K562 (cell line): ENCODE measurements at regions not wholly inside any gene's neighbourhood (a gene's known extent, or its start where the extent isn't known, plus 50 kb on each side); places are given as distances from the start of the nearest gene placed in this dataset.

Source experiments
- C11orf30 ChIP-seq: fragments of 450-650 bp; IDR thresholded peaks from 2 replicates; pipeline ENCODE4 v1.6.1; 2016; ENCODE audit warnings: low read depth, mild to moderate bottlenecking
- CUX1 ChIP-seq: fragments of 200-800 bp; sonication (Bioruptor generic); IDR thresholded peaks from 2 replicates; pipeline ENCODE4 v1.6.1; 2016; ENCODE audit warnings: missing genetic modification characterization, missing compliant biosample characterization
- GTF3C2 ChIP-seq: IDR thresholded peaks from 3 replicates; pipeline ENCODE4 v1.6.1; 2011; ENCODE audit warnings: borderline replicate concordance, mild to moderate bottlenecking, moderate library complexity; ENCODE audit not compliant: insufficient read length; ENCODE audit errors: extremely low read depth
- IFI16 ChIP-seq: fragments of 250-450 bp; sonication (Bioruptor Pico); IDR thresholded peaks from 2 replicates; pipeline ENCODE4 v2.1.2; 2022; ENCODE audit warnings: mild to moderate bottlenecking, inconsistent platforms
- POLR2AphosphoS5 ChIP-seq: IDR thresholded peaks from 2 replicates; pipeline ENCODE4 v1.6.1; 2011; ENCODE audit warnings: mild to moderate bottlenecking, low read depth, low read length, moderate library complexity; ENCODE audit not compliant: control insufficient read depth, insufficient read depth
- POLR2H ChIP-seq: IDR thresholded peaks from 2 replicates; pipeline ENCODE4 v1.6.1; 2016; ENCODE audit warnings: missing genetic modification characterization, low read depth, mild to moderate bottlenecking, control low read depth, missing compliant biosample characterization, moderate library complexity
- RBM15 ChIP-seq: fragments of 200-400 bp; formaldehyde crosslinking; IDR thresholded peaks from 2 replicates; pipeline ENCODE4 v1.6.1; 2018; ENCODE audit warnings: mild to moderate bottlenecking, low read length, moderate library complexity; ENCODE audit not compliant: insufficient read depth
- SMAD2 ChIP-seq: fragments of 150-350 bp; IDR thresholded peaks from 2 replicates; pipeline ENCODE4 v1.6.1; 2014; ENCODE audit warnings: low read depth, mild to moderate bottlenecking, low read length
- SMAD4 ChIP-seq: fragments of 250-450 bp; sonication (Bioruptor Pico); conservative IDR thresholded peaks from 2 replicates; pipeline ENCODE4 v1.8.0; 2021; ENCODE audit warnings: inconsistent platforms, mild to moderate bottlenecking, moderate library complexity
- SMARCE1 ChIP-seq: fragments of 450-650 bp; IDR thresholded peaks from 2 replicates; pipeline ENCODE4 v1.7.1; 2016; ENCODE audit warnings: mild to moderate bottlenecking
- TOE1 ChIP-seq, 2 experiments: fragments of 450-650 bp in 1 of 2; sonication (generic) in 1 of 2; formaldehyde crosslinking in 1 of 2; IDR thresholded peaks; 2 replicates each; pipeline versions ENCODE4 v1.7.1 to v1.8.0; 2016 to 2022; ENCODE audit warnings: borderline replicate concordance in 2 of 2, mild to moderate bottlenecking in 2 of 2, antibody characterized with exemption in 1 of 2, inconsistent platforms in 1 of 2, low read depth in 1 of 2, missing genetic modification reagents in 1 of 2, moderate library complexity in 1 of 2
- ZEB2 ChIP-seq: fragments of 450-650 bp; IDR thresholded peaks from 2 replicates; pipeline ENCODE4 v1.6.1; 2016
- ZNF449 ChIP-seq: fragments of 250-450 bp; sonication (Bioruptor Pico); IDR thresholded peaks from 2 replicates; pipeline ENCODE4 v1.8.0; 2022; ENCODE audit warnings: moderate library complexity, mild to moderate bottlenecking, inconsistent platforms
- ZNF75A ChIP-seq: fragments of 450-650 bp; formaldehyde crosslinking; IDR thresholded peaks from 2 replicates; pipeline ENCODE4 v1.4.0; 2020; ENCODE audit warnings: mild to moderate bottlenecking

- TF ChIP-seq GTF3C2 (no peak), RBM15 (no peak), IFI16 (CRISPR knock-in tag) (no peak), POLR2AphosphoS5 (no peak), ZNF75A (CRISPR knock-in tag) (no peak), TOE1 (IDR thresholded peaks at IDR 0.05; ENCODE audit: borderline replicate concordance) (no peak), TOE1 (CRISPR knock-in tag; IDR thresholded peaks at IDR 0.05; ENCODE audit: borderline replicate concordance, low read depth) (no peak), CUX1 (CRISPR knock-in tag) (no peak), POLR2H (no peak), ZNF449 (CRISPR knock-in tag) (no peak), C11orf30 (no peak), SMARCE1 (peak; percentile 38; the same call in 1 of the 2 replicates), ZEB2 (peak; percentile 47; the same call in 1 of the 2 replicates), SMAD4 (CRISPR knock-in tag) (no peak), SMAD2 (no peak)
These were observed 256.1 kb upstream of the HES1 start (continued) for GRCh38 chr3:193879864-193880242.
